HL-60 (cell line): ENCODE measurements at regions not wholly inside any gene's neighbourhood (a gene's known extent, or its start where the extent isn't known, plus 50 kb on each side); places are given as distances from the start of the nearest gene placed in this dataset.

Experiments used
- CTCF ChIP-seq: IDR thresholded peaks from one replicate; pipeline ENCODE4 v1.5.1; 2011; ENCODE audit warnings: low read length, control low read depth, inconsistent platforms; ENCODE audit not compliant: insufficient read depth
- GABPA ChIP-seq: IDR thresholded peaks from 2 replicates; pipeline ENCODE4 v1.6.1; 2012; ENCODE audit warnings: low read depth
- POLR2AphosphoS5 ChIP-seq: IDR thresholded peaks from 2 replicates; pipeline ENCODE4 v1.6.1; 2012; ENCODE audit warnings: low read depth

GRCh38 chr4:110830461-110830860, 207.6 kb upstream of the PITX2 start:
- TF ChIP-seq POLR2AphosphoS5, result no peak
- no peak for TF ChIP-seq CTCF
- TF ChIP-seq GABPA, result no peak
